Kidney epithelial cell (primary cell): ENCODE measurements at regions not wholly inside any gene's neighbourhood (a gene's known extent, or its start where the extent isn't known, plus 50 kb on each side); places are given as distances from the start of the nearest gene placed in this dataset.
A peak's percentile ranks its signal among the peaks of the same experiment; 100 is the strongest.

Experiments
- DNase-seq: peaks from one replicate; pipeline ENCODE4 v3.0.0-alpha.2; 2010; ENCODE audit warnings: low read depth
- H3K27me3 ChIP-seq: 2 replicates; pipeline ENCODE4 v1.6.0; 2011; ENCODE audit warnings: low read length; ENCODE audit not compliant: control insufficient read depth, insufficient read depth
- H3K36me3 ChIP-seq: 2 replicates; pipeline ENCODE4 v1.5.1; 2011; ENCODE audit warnings: low read length; ENCODE audit not compliant: control insufficient read depth, insufficient read depth
- H3K4me3 ChIP-seq: 2 replicates; pipeline ENCODE4 v1.5.1; 2011; ENCODE audit warnings: low read depth, mild to moderate bottlenecking, control low read depth, low read length
- CTCF ChIP-seq: IDR thresholded peaks from 2 replicates; pipeline ENCODE4 v1.5.1; 2011; ENCODE audit warnings: mild to moderate bottlenecking, moderate library complexity, low read length, control low read depth, inconsistent platforms; ENCODE audit not compliant: insufficient read depth, poor library complexity, severe bottlenecking

GRCh38 chr6:8900056-8900455, 464.7 kb upstream of the SLC35B3 start:
- no peak for TF ChIP-seq CTCF
- DNase-seq, result no peak
- Histone ChIP-seq H3K27me3 (no peaks in the 10 kb centered on the region), H3K36me3 (no peaks in the 10 kb centered on the region), H3K4me3 (no peak overlapping the region)

GRCh38 chr6:8889514-8889913, 454.2 kb upstream of the SLC35B3 start:
- Histone ChIP-seq H3K4me3 (no peak overlapping the region), H3K36me3 (no peaks in the 10 kb centered on the region), H3K27me3 (no peaks in the 10 kb centered on the region)
- no peak for TF ChIP-seq CTCF
- DNase-seq, result no peak

GRCh38 chr6:8888468-8888867, 453.1 kb upstream of the SLC35B3 start:
- Histone ChIP-seq H3K27me3 (no peaks in the 10 kb centered on the region), H3K36me3 (no peaks in the 10 kb centered on the region), H3K4me3 (no peak overlapping the region)
- no peak for DNase-seq
- TF ChIP-seq CTCF, result peak; percentile 36

- TF ChIP-seq CTCF, result no peak
- Histone ChIP-seq H3K36me3 (no peaks in the 10 kb centered on the region), H3K27me3 (no peaks in the 10 kb centered on the region), H3K4me3 (no peak overlapping the region)
- DNase-seq, result no peak
These were observed 446.3 kb upstream of the SLC35B3 start for GRCh38 chr6:8881663-8882062.

- Histone ChIP-seq H3K36me3 (no peaks in the 10 kb centered on the region), H3K4me3 (no peak overlapping the region), H3K27me3 (no peaks in the 10 kb centered on the region)
- no peak for TF ChIP-seq CTCF
- DNase-seq, result no peak
These were observed 444.0 kb upstream of the SLC35B3 start for GRCh38 chr6:8879334-8879733.

GRCh38 chr6:8875986-8876385, 440.6 kb upstream of the SLC35B3 start:
- no peak for DNase-seq
- no peak for TF ChIP-seq CTCF
- Histone ChIP-seq H3K4me3 (no peak overlapping the region), H3K27me3 (no peaks in the 10 kb centered on the region), H3K36me3 (no peaks in the 10 kb centered on the region)
